T-cell (primary cell): ENCODE measurements at regions not wholly inside any gene's neighbourhood (a gene's known extent, or its start where the extent isn't known, plus 50 kb on each side); places are given as distances from the start of the nearest gene placed in this dataset.

Experiments
- ATAC-seq, 4 experiments: fragments of 200-7000 bp in 3 of 4; fragments of 150-1000 bp in 1 of 4; cut with Tn5 transposase; replicated peaks in 1 of 4; 1 replicate in 3 of 4; 2 replicates in 1 of 4; pipeline ENCODE4 v1.10.0; 2021; ENCODE audit warnings: moderate library complexity in 3 of 4, mild to moderate bottlenecking in 2 of 4, moderate number of reproducible peaks in 1 of 4
- CTCF ChIA-PET, 2 donors: fragments of 300-600 bp; sonication (Branson Sonifier 250); formaldehyde crosslinking; loops; one replicate each; lab custom pipeline; 2022; ENCODE audit warnings: antibody characterized with exemption in 2 of 2; lab: Charles Lee
- POLR2A ChIA-PET, 2 donors: fragments of 300-600 bp; sonication (Branson Sonifier 250); formaldehyde crosslinking; loops; one replicate each; lab custom pipeline; 2022; ENCODE audit warnings: antibody characterized with exemption in 2 of 2; lab: Charles Lee
- DNase-seq, 35 experiments: peaks; one replicate each; pipeline versions ENCODE4 v3.0.0 to v3.0.0-alpha.2; 2013 to 2023
- H3K27ac ChIP-seq: one replicate; pipeline ENCODE4 v1.5.1; 2013; ENCODE audit warnings: low read length
- H3K27me3 ChIP-seq, 2 experiments: replicated peaks in 1 of 2; 1 replicate in 1 of 2; 2 replicates in 1 of 2; pipeline versions ENCODE4 v1.6.1 to v1.7.0; 2013; ENCODE audit warnings: low read length in 1 of 2, mixed read lengths in 1 of 2; ENCODE audit not compliant: control insufficient read depth in 2 of 2, insufficient read depth in 2 of 2; ENCODE audit errors: extremely low read depth in 1 of 2
- H3K36me3 ChIP-seq, 2 donors: 1 replicate in 1 of 2; 2 replicates in 1 of 2; pipeline versions ENCODE4 v1.6.1 to v1.7.0; 2013; ENCODE audit warnings: low read length in 1 of 2; ENCODE audit not compliant: control insufficient read depth in 2 of 2, insufficient read depth in 1 of 2; ENCODE audit errors: extremely low read depth in 1 of 2
- H3K4me1 ChIP-seq, 2 experiments: 1 replicate in 1 of 2; 2 replicates in 1 of 2; pipeline versions ENCODE4 v1.6.1 to v1.7.0; 2013; ENCODE audit warnings: low read length in 2 of 2, mixed read lengths in 1 of 2; ENCODE audit not compliant: insufficient read depth in 2 of 2, control insufficient read depth in 1 of 2; ENCODE audit errors: extremely low read depth in 1 of 2
- H3K4me3 ChIP-seq, 2 donors: 1 replicate in 1 of 2; 2 replicates in 1 of 2; pipeline versions ENCODE4 v1.5.1 to v1.7.0; 2013; ENCODE audit warnings: mild to moderate bottlenecking in 2 of 2, low read length in 1 of 2, moderate library complexity in 1 of 2; ENCODE audit not compliant: control insufficient read depth in 1 of 2; ENCODE audit errors: extremely low read depth in 1 of 2
- H3K9me3 ChIP-seq: 2 replicates; pipeline ENCODE4 v1.7.0; 2013
- H3K27ac Mint-ChIP-seq, 2 donors: one replicate each; pipeline ENCODE4 v1.8.0; 2020 to 2021; ENCODE audit warnings: mild to moderate bottlenecking in 2 of 2, mixed read lengths in 2 of 2
- H3K27me3 Mint-ChIP-seq, 2 donors: one replicate each; pipeline ENCODE4 v1.8.0; 2021 to 2022; ENCODE audit warnings: mixed read lengths in 2 of 2
- H3K36me3 Mint-ChIP-seq: one replicate; pipeline ENCODE4 v1.8.0; 2021; ENCODE audit warnings: mixed read lengths
- H3K4me1 Mint-ChIP-seq, 3 donors: one replicate each; pipeline ENCODE4 v1.8.0; 2020 to 2022; ENCODE audit warnings: mixed read lengths in 3 of 3, mild to moderate bottlenecking in 1 of 3
- H3K4me3 Mint-ChIP-seq, 3 donors: one replicate each; pipeline ENCODE4 v1.8.0; 2020 to 2022; ENCODE audit warnings: mild to moderate bottlenecking in 3 of 3, mixed read lengths in 3 of 3, moderate library complexity in 3 of 3
- H3K9me3 Mint-ChIP-seq, 3 donors: one replicate each; pipeline ENCODE4 v1.8.0; 2020 to 2022; ENCODE audit warnings: mixed read lengths in 3 of 3
- WGBS: methylation state at CpG from one replicate; pipeline ENCODE4 v1.1.5; 2013; ENCODE audit warnings: missing lambda C conversion rate; ENCODE audit not compliant: insufficient coverage; 5-methylcytosine and 5-hydroxymethylcytosine counted together

GRCh38 chr5:69038539-69038938 is 55.3 kb upstream of the SLC30A5 start:
- Mint-ChIP-seq H3K27me3 (peaks cover 3 to 5% of the 10 kb centered on the region in 2 donors), H3K27ac (no peak overlapping the region), H3K36me3 (no peaks in the 10 kb centered on the region), H3K4me3 (no peak overlapping the region), H3K4me1 (peaks cover 3 to 9% (median 4%) of the 10 kb centered on the region in 3 donors), H3K9me3 (no peaks in the 10 kb centered on the region)
- no peak for ATAC-seq
- ChIA-PET POLR2A (interaction anchor here in 1 of 2 donors (0.7 kb wide), 1 partner anchor 102 kb away, joined by 3 read pairs; no protein-coding TSS in a partner anchor), CTCF (interaction anchor here in 1 of 2 donors (0.6 kb wide), 1 partner anchor 11 kb away, joined by 3 read pairs; no protein-coding TSS in a partner anchor)
- peaks cover 0 to 2% of the 10 kb centered on the region in 2 experiments for H3K4me1 ChIP-seq
- WGBS, result no CpG with 5 or more reads among the region's 8 CpGs
- no peak for DNase-seq
- no peaks in the 10 kb centered on the region for H3K36me3 ChIP-seq
- no peak overlapping the region for H3K4me3 ChIP-seq
- H3K27me3 ChIP-seq, result no peaks in the 10 kb centered on the region
- no peak overlapping the region for H3K27ac ChIP-seq
- no peaks in the 10 kb centered on the region for H3K9me3 ChIP-seq

DNA sequence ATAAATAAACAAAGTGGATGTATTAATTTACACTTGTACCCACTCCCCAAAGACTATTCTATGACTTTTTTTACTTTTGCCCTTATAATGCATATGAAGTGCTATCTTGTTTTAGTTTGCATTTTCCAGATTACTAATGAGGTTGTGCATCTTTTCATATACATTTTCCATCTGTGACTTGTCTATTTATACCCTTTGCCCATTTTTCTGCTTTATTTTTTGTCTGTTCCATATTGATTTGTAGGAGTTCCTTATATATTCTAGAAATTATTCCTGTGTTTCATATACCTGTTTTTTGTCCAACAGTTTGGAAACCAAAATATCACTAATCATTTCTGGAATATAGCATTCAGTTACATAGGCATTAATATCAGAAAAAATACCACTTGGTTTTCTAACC is 54.0 kb upstream of the SLC30A5 start:
- no peak for ATAC-seq
- no peak for DNase-seq
- Mint-ChIP-seq H3K9me3 (no peaks in the 10 kb centered on the region), H3K27me3 (peaks cover 3 to 5% of the 10 kb centered on the region in 2 donors), H3K27ac (no peak overlapping the region), H3K36me3 (no peaks in the 10 kb centered on the region), H3K4me1 (peaks cover 5 to 13% (median 6%) of the 10 kb centered on the region in 3 donors), H3K4me3 (no peak overlapping the region)
- H3K36me3 ChIP-seq, result no peaks in the 10 kb centered on the region
- ChIA-PET POLR2A (no interaction called here), CTCF (interaction anchor here in 1 of 2 donors (0.7 kb wide), 1 partner anchor 10 kb away, joined by 4 read pairs; no protein-coding TSS in a partner anchor)
- H3K9me3 ChIP-seq, result no peaks in the 10 kb centered on the region
- H3K4me1 ChIP-seq, result peaks cover 0 to 2% of the 10 kb centered on the region in 2 experiments
- no peak overlapping the region for H3K4me3 ChIP-seq
- H3K27ac ChIP-seq, result no peak overlapping the region
- no peaks in the 10 kb centered on the region for H3K27me3 ChIP-seq

- H3K9me3 ChIP-seq, result no peaks in the 10 kb centered on the region
- Mint-ChIP-seq H3K4me1 (peaks cover 5 to 13% (median 6%) of the 10 kb centered on the region in 3 donors), H3K9me3 (no peaks in the 10 kb centered on the region), H3K27me3 (no peaks in the 10 kb centered on the region), H3K36me3 (no peaks in the 10 kb centered on the region), H3K4me3 (peak overlapping the region in 1 of 3 donors; percentile 83), H3K27ac (peak overlapping the region; percentile 91 to 93)
- H3K4me1 ChIP-seq, result peaks cover 0 to 2% of the 10 kb centered on the region in 2 experiments
- peak; percentile 9 to 43 (median 18) for ATAC-seq
- H3K4me3 ChIP-seq, result no peak overlapping the region
- WGBS, result 88% methylated on average over 1 of the region's 2 CpGs
- ChIA-PET CTCF (interaction anchor here (0.8 to 1.9 kb wide), 5 partner anchors 51 to 292 kb away, joined by 3 to 24 read pairs (median 4); partner anchors contain the start of gene SLC30A5 (in 2 of the 2)), POLR2A (no interaction called here)
- DNase-seq, result peak in 1 of 35 experiments; percentile 10
- H3K27ac ChIP-seq, result peak overlapping the region; percentile 65
- H3K36me3 ChIP-seq, result no peaks in the 10 kb centered on the region
- H3K27me3 ChIP-seq, result no peaks in the 10 kb centered on the region
Observed at GRCh38 chr5:69042500-69042899, 51.3 kb upstream of the SLC30A5 start.

DNA sequence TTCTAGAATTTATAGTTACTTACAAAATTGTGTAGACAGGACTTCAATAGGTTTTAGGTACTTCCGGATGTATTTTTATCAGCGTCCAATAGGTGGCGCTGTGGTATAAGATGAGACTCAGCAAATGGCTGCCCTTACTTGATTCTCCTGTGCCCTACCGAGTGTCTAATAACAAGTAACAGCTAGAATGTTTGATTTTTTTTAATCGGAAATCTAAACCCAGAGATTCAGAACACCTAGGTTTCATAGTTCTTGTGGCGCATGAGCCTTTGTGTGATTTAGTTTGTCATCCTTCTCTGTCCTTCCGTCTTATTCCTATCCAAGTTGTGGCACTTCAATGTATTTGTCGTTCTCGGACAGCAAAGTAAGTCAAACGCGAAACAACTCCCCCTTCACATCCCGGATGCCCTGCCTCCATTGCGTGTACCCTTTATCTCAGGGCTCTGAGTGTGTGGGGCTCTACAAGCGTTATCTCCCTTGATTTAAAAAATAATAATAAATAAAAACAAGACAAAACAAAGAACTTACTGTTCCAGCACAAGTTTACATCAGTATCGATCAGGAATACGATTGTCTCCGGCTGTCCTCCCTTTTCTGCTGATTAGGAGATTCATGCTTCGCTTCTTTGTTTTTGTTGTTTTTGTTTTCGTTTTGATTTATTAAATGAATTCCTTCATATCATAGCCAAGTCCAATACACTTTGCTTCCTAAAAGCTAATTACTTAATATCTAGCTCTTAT is 50.7 kb upstream of the SLC30A5 start:
- DNase-seq (peak; percentile 48 to 97 (median 74)), ATAC-seq (peak; percentile 95 to 97 (median 96))
- Mint-ChIP-seq H3K27me3 (no peaks in the 10 kb centered on the region), H3K36me3 (no peaks in the 10 kb centered on the region), H3K27ac (peak overlapping the region; percentile 91 to 93), H3K4me1 (peaks cover 5 to 13% (median 6%) of the 10 kb centered on the region in 3 donors), H3K4me3 (peak overlapping the region; percentile 79 to 84 (median 83)), H3K9me3 (no peaks in the 10 kb centered on the region)
- H3K36me3 ChIP-seq, result no peaks in the 10 kb centered on the region
- H3K4me3 ChIP-seq, result peak overlapping the region; percentile 49 to 53
- H3K27ac ChIP-seq, result peak overlapping the region; percentile 65
- H3K9me3 ChIP-seq, result no peaks in the 10 kb centered on the region
- ChIA-PET POLR2A (no interaction called here), CTCF (interaction anchor here (0.6 to 1.9 kb wide), 12 partner anchors 23 to 788 kb away, joined by 3 to 24 read pairs (median 4); partner anchors contain the start of genes SLC30A5 (in 2 of the 2), AK6 (in 1 of the 2), CCDC125 (in 1 of the 2) and RAD17 (in 1 of the 2))
- peaks cover 0 to 2% of the 10 kb centered on the region in 2 experiments for H3K4me1 ChIP-seq
- no peaks in the 10 kb centered on the region for H3K27me3 ChIP-seq
- no CpG with 5 or more reads among the region's 19 CpGs for WGBS

DNA sequence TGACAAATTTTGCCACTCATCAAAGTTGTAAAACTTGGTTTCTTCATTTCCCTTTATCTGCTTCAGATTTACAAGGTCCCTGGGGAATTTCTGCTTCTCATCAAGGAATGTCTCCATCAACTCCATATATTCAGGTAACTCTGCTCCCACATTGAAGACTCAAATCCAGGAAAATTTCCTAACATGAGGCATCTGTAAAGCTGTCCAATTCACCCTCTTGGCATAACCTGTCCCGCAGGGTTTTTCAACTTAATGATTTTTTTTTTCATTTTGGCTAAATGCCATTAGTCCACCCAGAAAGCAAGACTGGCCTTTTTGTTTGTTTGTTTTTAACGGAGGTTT is 50.2 kb upstream of the SLC30A5 start:
- WGBS, result 100% methylated on average over 2 of the region's 2 CpGs
- CTCF ChIA-PET, result interaction anchor here (0.6 to 1.9 kb wide), 6 partner anchors 50 to 813 kb away, joined by 3 to 24 read pairs (median 4); partner anchors contain the start of genes AK6 (in 1 of the 2), CCDC125 (in 1 of the 2), RAD17 (in 1 of the 2) and SLC30A5 (in 1 of the 2)

More for the DNA sequence above, 50.2 kb upstream of the SLC30A5 start:
- DNase-seq (no peak), ATAC-seq (no peak)
- Histone ChIP-seq H3K4me3 (no peak overlapping the region), H3K27me3 (no peaks in the 10 kb centered on the region), H3K27ac (no peak overlapping the region), H3K36me3 (no peaks in the 10 kb centered on the region), H3K9me3 (no peaks in the 10 kb centered on the region), H3K4me1 (peaks cover 0 to 2% of the 10 kb centered on the region in 2 experiments)
- POLR2A ChIA-PET, result no interaction called here
- peak overlapping the region; percentile 43 to 83 (median 79) for H3K4me3 Mint-ChIP-seq
- H3K36me3 Mint-ChIP-seq, result no peaks in the 10 kb centered on the region
- no peaks in the 10 kb centered on the region for H3K9me3 Mint-ChIP-seq
- peak overlapping the region; percentile 91 to 93 for H3K27ac Mint-ChIP-seq
- H3K4me1 Mint-ChIP-seq, result peaks cover 5 to 13% (median 6%) of the 10 kb centered on the region in 3 donors
- no peaks in the 10 kb centered on the region for H3K27me3 Mint-ChIP-seq
